ENCODE measurements at regions not wholly inside any gene's neighbourhood (a gene's known extent, or its start where the extent isn't known, plus 50 kb on each side); places are given as distances from the start of the nearest gene placed in this dataset.

GRCh38 chr6:40721271-40721952, 134.2 kb upstream of the LRFN2 start:
- Histone ChIP-seq H3K4me2 (ENCODE audit: extremely low read depth, insufficient read depth, low read length) (no peak overlapping the region), H3K4me1 (ENCODE audit: control insufficient read depth, extremely low read depth, insufficient read depth, low read length) (peaks cover 4% of the 10 kb centered on the region), H3K27ac (ENCODE audit: insufficient read depth, low read length) (no peak overlapping the region), H3K36me3 (ENCODE audit: control insufficient read depth, insufficient read depth, low read length) (no peaks in the 10 kb centered on the region), H3K9me3 (ENCODE audit: control insufficient read depth, insufficient read depth, low read depth, low read length) (no peaks in the 10 kb centered on the region), H3K4me3 (replicated peaks in 1 of 4; ENCODE audit: control extremely low read depth in 1 of 4, insufficient read depth in 1 of 4, low read depth in 3 of 4, low read length in 4 of 4) (no peak overlapping the region), H3K27me3 (ENCODE audit: control insufficient read depth, insufficient read depth, low read length) (no peaks in the 10 kb centered on the region), H2AFZ (ENCODE audit: low read length) (no peak overlapping the region), H3K79me2 (ENCODE audit: control insufficient read depth, insufficient read depth, low read length) (no peaks in the 10 kb centered on the region), H4K20me1 (ENCODE audit: control insufficient read depth, extremely low read depth, insufficient read depth, low read length) (no peaks in the 10 kb centered on the region), H3K9ac (ENCODE audit: insufficient read depth, low read length) (no peak overlapping the region)
- no peak for DNase-seq (ENCODE audit: low read depth in 2 of 2)
- TF ChIP-seq, protein P1, sequence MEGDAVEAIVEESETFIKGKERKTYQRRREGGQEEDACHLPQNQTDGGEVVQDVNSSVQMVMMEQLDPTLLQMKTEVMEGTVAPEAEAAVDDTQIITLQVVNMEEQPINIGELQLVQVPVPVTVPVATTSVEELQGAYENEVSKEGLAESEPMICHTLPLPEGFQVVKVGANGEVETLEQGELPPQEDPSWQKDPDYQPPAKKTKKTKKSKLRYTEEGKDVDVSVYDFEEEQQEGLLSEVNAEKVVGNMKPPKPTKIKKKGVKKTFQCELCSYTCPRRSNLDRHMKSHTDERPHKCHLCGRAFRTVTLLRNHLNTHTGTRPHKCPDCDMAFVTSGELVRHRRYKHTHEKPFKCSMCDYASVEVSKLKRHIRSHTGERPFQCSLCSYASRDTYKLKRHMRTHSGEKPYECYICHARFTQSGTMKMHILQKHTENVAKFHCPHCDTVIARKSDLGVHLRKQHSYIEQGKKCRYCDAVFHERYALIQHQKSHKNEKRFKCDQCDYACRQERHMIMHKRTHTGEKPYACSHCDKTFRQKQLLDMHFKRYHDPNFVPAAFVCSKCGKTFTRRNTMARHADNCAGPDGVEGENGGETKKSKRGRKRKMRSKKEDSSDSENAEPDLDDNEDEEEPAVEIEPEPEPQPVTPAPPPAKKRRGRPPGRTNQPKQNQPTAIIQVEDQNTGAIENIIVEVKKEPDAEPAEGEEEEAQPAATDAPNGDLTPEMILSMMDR (conservative IDR thresholded peaks at IDR 0.05 in 1 of 2, IDR thresholded peaks at IDR 0.05 in 1 of 2; ENCODE audit: low read depth in 1 of 2, low read length in 2 of 2), result no peak
- TF ChIP-seq EZH2 (IDR thresholded peaks at IDR 0.05; ENCODE audit: low read length, missing control alignments), result no peak

GRCh38 chr6:40720375-40720748, 133.2 kb upstream of the LRFN2 start:
- no peaks in the 10 kb centered on the region for H4K20me1 ChIP-seq (ENCODE audit: control insufficient read depth, extremely low read depth, insufficient read depth, low read length)
- H3K27ac ChIP-seq (ENCODE audit: insufficient read depth, low read length), result no peak overlapping the region
- H3K79me2 ChIP-seq (ENCODE audit: control insufficient read depth, insufficient read depth, low read length), result no peaks in the 10 kb centered on the region
- H3K9ac ChIP-seq (ENCODE audit: insufficient read depth, low read length), result no peak overlapping the region
- DNase-seq (ENCODE audit: low read depth in 2 of 2), result no peak
- H2AFZ ChIP-seq (ENCODE audit: low read length), result peak overlapping the region; percentile 90
- no peaks in the 10 kb centered on the region for H3K9me3 ChIP-seq (ENCODE audit: control insufficient read depth, insufficient read depth, low read depth, low read length)
- H3K4me2 ChIP-seq (ENCODE audit: extremely low read depth, insufficient read depth, low read length), result no peak overlapping the region
- no peaks in the 10 kb centered on the region for H3K36me3 ChIP-seq (ENCODE audit: control insufficient read depth, insufficient read depth, low read length)
- no peak overlapping the region for H3K4me3 ChIP-seq (replicated peaks in 1 of 4; ENCODE audit: control extremely low read depth in 1 of 4, insufficient read depth in 1 of 4, low read depth in 3 of 4, low read length in 4 of 4)
- no peak for TF ChIP-seq EZH2 (IDR thresholded peaks at IDR 0.05; ENCODE audit: low read length, missing control alignments)
- TF ChIP-seq, protein P1 (conservative IDR thresholded peaks at IDR 0.05 in 1 of 2, IDR thresholded peaks at IDR 0.05 in 1 of 2; ENCODE audit: low read depth in 1 of 2, low read length in 2 of 2), result no peak
- H3K27me3 ChIP-seq (ENCODE audit: control insufficient read depth, insufficient read depth, low read length), result no peaks in the 10 kb centered on the region
- peaks cover 4% of the 10 kb centered on the region for H3K4me1 ChIP-seq (ENCODE audit: control insufficient read depth, extremely low read depth, insufficient read depth, low read length)

- no peaks in the 10 kb centered on the region for H3K79me2 ChIP-seq (ENCODE audit: control insufficient read depth, insufficient read depth, low read length)
- H2AFZ ChIP-seq (ENCODE audit: low read length), result peak overlapping the region; percentile 90
- no peaks in the 10 kb centered on the region for H3K9me3 ChIP-seq (ENCODE audit: control insufficient read depth, insufficient read depth, low read depth, low read length)
- H3K4me2 ChIP-seq (ENCODE audit: extremely low read depth, insufficient read depth, low read length), result peak overlapping the region; percentile 41
- H3K27me3 ChIP-seq (ENCODE audit: control insufficient read depth, insufficient read depth, low read length), result no peaks in the 10 kb centered on the region
- DNase-seq (ENCODE audit: low read depth in 2 of 2), result peak; percentile 46 to 55
- no peaks in the 10 kb centered on the region for H3K36me3 ChIP-seq (ENCODE audit: control insufficient read depth, insufficient read depth, low read length)
- no peak overlapping the region for H3K27ac ChIP-seq (ENCODE audit: insufficient read depth, low read length)
- peaks cover 4% of the 10 kb centered on the region for H3K4me1 ChIP-seq (ENCODE audit: control insufficient read depth, extremely low read depth, insufficient read depth, low read length)
- peak overlapping the region in 1 of 4 experiments; percentile 22 for H3K4me3 ChIP-seq (replicated peaks in 1 of 4; ENCODE audit: control extremely low read depth in 1 of 4, insufficient read depth in 1 of 4, low read depth in 3 of 4, low read length in 4 of 4)
- no peak overlapping the region for H3K9ac ChIP-seq (ENCODE audit: insufficient read depth, low read length)
- H4K20me1 ChIP-seq (ENCODE audit: control insufficient read depth, extremely low read depth, insufficient read depth, low read length), result no peaks in the 10 kb centered on the region
- TF ChIP-seq, protein P1 (conservative IDR thresholded peaks at IDR 0.05 in 1 of 2, IDR thresholded peaks at IDR 0.05 in 1 of 2; ENCODE audit: low read depth in 1 of 2, low read length in 2 of 2), result no peak
- TF ChIP-seq EZH2 (IDR thresholded peaks at IDR 0.05; ENCODE audit: low read length, missing control alignments), result no peak
These were observed 132.7 kb upstream of the LRFN2 start for GRCh38 chr6:40719671-40720374.

Measured in fibroblast of lung (primary cell).